ENCODE measurements at regions not wholly inside any gene's neighbourhood (a gene's known extent, or its start where the extent isn't known, plus 50 kb on each side); places are given as distances from the start of the nearest gene placed in this dataset.

DNA sequence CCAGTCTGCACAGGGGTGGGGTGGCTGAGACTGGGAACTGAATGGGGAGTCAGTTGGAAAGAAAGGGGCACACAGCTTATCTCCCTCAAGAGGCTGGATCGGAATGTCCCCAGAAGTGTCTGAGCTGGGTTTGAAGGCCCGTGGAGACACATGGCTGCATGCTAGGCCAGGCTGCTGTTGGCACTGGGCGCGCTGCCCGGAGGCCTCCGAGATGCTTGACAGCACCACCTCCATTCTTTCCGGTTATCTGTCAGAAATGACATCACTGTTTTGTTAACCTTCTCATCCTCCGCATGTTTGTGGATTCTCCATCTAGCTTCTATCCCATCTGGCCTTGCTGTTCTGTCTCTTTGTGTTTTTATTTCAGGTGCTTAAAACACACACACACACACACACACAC is 85.5 kb downstream of the APIP start:
- DNase-seq (ENCODE audit: low read depth, low spot score) = no peak
- H3K4me3 Mint-ChIP-seq = no peak overlapping the region
- peaks cover under 1% of the 10 kb centered on the region for H3K36me3 Mint-ChIP-seq (ENCODE audit: low read depth)

GRCh38 chr11:34830035-34830434 is 86.1 kb downstream of the APIP start:
- H3K4me3 Mint-ChIP-seq = no peak overlapping the region
- H3K36me3 Mint-ChIP-seq (ENCODE audit: low read depth) = peaks cover 2% of the 10 kb centered on the region

More for the DNA sequence above, 85.5 kb downstream of the APIP start:
- no peaks in the 10 kb centered on the region for H3K27me3 Mint-ChIP-seq (ENCODE audit: low read depth)
- H3K4me1 Mint-ChIP-seq = no peaks in the 10 kb centered on the region
- no peaks in the 10 kb centered on the region for H3K9me3 Mint-ChIP-seq
- H3K27ac Mint-ChIP-seq (ENCODE audit: unreplicated experiment) = no peak overlapping the region
- TF ChIP-seq, protein P1, sequence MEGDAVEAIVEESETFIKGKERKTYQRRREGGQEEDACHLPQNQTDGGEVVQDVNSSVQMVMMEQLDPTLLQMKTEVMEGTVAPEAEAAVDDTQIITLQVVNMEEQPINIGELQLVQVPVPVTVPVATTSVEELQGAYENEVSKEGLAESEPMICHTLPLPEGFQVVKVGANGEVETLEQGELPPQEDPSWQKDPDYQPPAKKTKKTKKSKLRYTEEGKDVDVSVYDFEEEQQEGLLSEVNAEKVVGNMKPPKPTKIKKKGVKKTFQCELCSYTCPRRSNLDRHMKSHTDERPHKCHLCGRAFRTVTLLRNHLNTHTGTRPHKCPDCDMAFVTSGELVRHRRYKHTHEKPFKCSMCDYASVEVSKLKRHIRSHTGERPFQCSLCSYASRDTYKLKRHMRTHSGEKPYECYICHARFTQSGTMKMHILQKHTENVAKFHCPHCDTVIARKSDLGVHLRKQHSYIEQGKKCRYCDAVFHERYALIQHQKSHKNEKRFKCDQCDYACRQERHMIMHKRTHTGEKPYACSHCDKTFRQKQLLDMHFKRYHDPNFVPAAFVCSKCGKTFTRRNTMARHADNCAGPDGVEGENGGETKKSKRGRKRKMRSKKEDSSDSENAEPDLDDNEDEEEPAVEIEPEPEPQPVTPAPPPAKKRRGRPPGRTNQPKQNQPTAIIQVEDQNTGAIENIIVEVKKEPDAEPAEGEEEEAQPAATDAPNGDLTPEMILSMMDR (conservative IDR thresholded peaks at IDR 0.05) = no peak

GRCh38 chr11:34827228-34827627 is 89.0 kb downstream of the APIP start:
- Mint-ChIP-seq H3K36me3 (ENCODE audit: low read depth) (peaks cover 2% of the 10 kb centered on the region), H3K9me3 (no peaks in the 10 kb centered on the region), H3K27ac (ENCODE audit: unreplicated experiment) (no peak overlapping the region), H3K4me1 (peaks cover 12% of the 10 kb centered on the region), H3K4me3 (no peak overlapping the region), H3K27me3 (ENCODE audit: low read depth) (no peaks in the 10 kb centered on the region)
- no peak for DNase-seq (ENCODE audit: low read depth, low spot score)
- TF ChIP-seq, protein P1 (conservative IDR thresholded peaks at IDR 0.05) = no peak

More at GRCh38 chr11:34830035-34830434, 86.1 kb downstream of the APIP start:
- peaks cover 4% of the 10 kb centered on the region for H3K4me1 Mint-ChIP-seq
- TF ChIP-seq, protein P1 (conservative IDR thresholded peaks at IDR 0.05) = no peak
- H3K9me3 Mint-ChIP-seq = no peaks in the 10 kb centered on the region
- no peaks in the 10 kb centered on the region for H3K27me3 Mint-ChIP-seq (ENCODE audit: low read depth)
- no peak for DNase-seq (ENCODE audit: low read depth, low spot score)
- no peak overlapping the region for H3K27ac Mint-ChIP-seq (ENCODE audit: unreplicated experiment)

GRCh38 chr11:34826384-34826726 is 89.8 kb downstream of the APIP start:
- no peak for DNase-seq (ENCODE audit: low read depth, low spot score)
- H3K27ac Mint-ChIP-seq (ENCODE audit: unreplicated experiment) = peak overlapping the region; percentile 79
- H3K36me3 Mint-ChIP-seq (ENCODE audit: low read depth) = peaks cover 2% of the 10 kb centered on the region
- no peaks in the 10 kb centered on the region for H3K9me3 Mint-ChIP-seq
- no peak overlapping the region for H3K4me3 Mint-ChIP-seq
- TF ChIP-seq, protein P1 (conservative IDR thresholded peaks at IDR 0.05) = no peak
- H3K27me3 Mint-ChIP-seq (ENCODE audit: low read depth) = no peaks in the 10 kb centered on the region
- H3K4me1 Mint-ChIP-seq = peaks cover 12% of the 10 kb centered on the region

GRCh38 chr11:34825670-34826383 is 90.4 kb downstream of the APIP start:
- H3K9me3 Mint-ChIP-seq = no peaks in the 10 kb centered on the region
- H3K36me3 Mint-ChIP-seq (ENCODE audit: low read depth) = peaks cover 2% of the 10 kb centered on the region
- H3K27ac Mint-ChIP-seq (ENCODE audit: unreplicated experiment) = no peak overlapping the region
- H3K4me3 Mint-ChIP-seq = no peak overlapping the region
- DNase-seq (ENCODE audit: low read depth, low spot score) = no peak
- TF ChIP-seq, protein P1 (conservative IDR thresholded peaks at IDR 0.05) = no peak
- peaks cover 12% of the 10 kb centered on the region for H3K4me1 Mint-ChIP-seq
- no peaks in the 10 kb centered on the region for H3K27me3 Mint-ChIP-seq (ENCODE audit: low read depth)
